Left ventricle myocardium inferior (tissue), 1 donor: ENCODE measurements at regions not wholly inside any gene's neighbourhood (a gene's known extent, or its start where the extent isn't known, plus 50 kb on each side); places are given as distances from the start of the nearest gene placed in this dataset.
"Not testable (repeated sequence)": the region's sequence is repeated elsewhere in the genome, so short reads cannot be mapped to it uniquely, and the experiment has no call there.

Experiments used
- DNase-seq: peaks from one replicate; pipeline ENCODE4 v3.0.0-alpha.2; 2020
- H3K27ac ChIP-seq: fragments of 200-600 bp; replicated peaks from 2 replicates; pipeline ENCODE4 v1.8.0; 2021
- H3K27me3 ChIP-seq: fragments of 200-600 bp; 2 replicates; pipeline ENCODE4 v1.8.0; 2021; ENCODE audit warnings: low read depth
- H3K36me3 ChIP-seq: fragments of 200-600 bp; 2 replicates; pipeline ENCODE4 v1.8.0; 2021
- H3K4me1 ChIP-seq: fragments of 200-600 bp; 2 replicates; pipeline ENCODE4 v1.8.0; 2021
- H3K4me3 ChIP-seq: fragments of 200-600 bp; 2 replicates; pipeline ENCODE4 v1.8.0; 2021; ENCODE audit warnings: mild to moderate bottlenecking, moderate library complexity
- H3K9me3 ChIP-seq: fragments of 200-600 bp; replicated peaks from 2 replicates; pipeline ENCODE4 v1.8.0; 2021
- intact Hi-C: fragments of 100-400 bp; cut with micrococcal nuclease; formaldehyde crosslinking; loops from one replicate; pipeline ENCODE4 v1.11.0; 2022
- TF ChIP-seq, protein P1 (sequence below): fragments of 200-600 bp; IDR thresholded peaks from 2 replicates; pipeline ENCODE4 v1.8.0; 2021; ENCODE audit warnings: antibody characterized with exemption, mild to moderate bottlenecking, borderline replicate concordance
- donor health status: DM: no; HTN: yes; CAD: no; lungs with severe emphysema.

DNA sequence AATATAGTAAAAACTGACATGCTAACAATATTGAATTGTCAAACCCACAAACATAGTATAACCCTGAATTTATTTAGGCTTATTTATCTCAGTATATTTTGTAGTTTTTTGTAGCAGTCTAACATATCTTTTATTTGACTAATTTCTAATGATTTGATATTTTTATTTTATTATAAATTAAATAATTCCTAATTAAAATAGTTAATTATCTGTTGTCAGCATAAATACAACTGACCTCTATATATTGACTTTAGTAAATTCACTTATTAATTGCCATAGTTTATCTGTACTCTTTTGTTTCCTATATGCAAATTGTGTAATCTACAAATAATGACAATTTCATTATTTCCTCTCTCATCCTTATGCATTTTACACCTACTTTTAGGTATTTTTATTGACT lies 215.1 kb upstream of the KIF2A start:
- intact Hi-C loops: no loop called here
- no peak overlapping the region for H3K27ac ChIP-seq
- TF ChIP-seq, protein P1, sequence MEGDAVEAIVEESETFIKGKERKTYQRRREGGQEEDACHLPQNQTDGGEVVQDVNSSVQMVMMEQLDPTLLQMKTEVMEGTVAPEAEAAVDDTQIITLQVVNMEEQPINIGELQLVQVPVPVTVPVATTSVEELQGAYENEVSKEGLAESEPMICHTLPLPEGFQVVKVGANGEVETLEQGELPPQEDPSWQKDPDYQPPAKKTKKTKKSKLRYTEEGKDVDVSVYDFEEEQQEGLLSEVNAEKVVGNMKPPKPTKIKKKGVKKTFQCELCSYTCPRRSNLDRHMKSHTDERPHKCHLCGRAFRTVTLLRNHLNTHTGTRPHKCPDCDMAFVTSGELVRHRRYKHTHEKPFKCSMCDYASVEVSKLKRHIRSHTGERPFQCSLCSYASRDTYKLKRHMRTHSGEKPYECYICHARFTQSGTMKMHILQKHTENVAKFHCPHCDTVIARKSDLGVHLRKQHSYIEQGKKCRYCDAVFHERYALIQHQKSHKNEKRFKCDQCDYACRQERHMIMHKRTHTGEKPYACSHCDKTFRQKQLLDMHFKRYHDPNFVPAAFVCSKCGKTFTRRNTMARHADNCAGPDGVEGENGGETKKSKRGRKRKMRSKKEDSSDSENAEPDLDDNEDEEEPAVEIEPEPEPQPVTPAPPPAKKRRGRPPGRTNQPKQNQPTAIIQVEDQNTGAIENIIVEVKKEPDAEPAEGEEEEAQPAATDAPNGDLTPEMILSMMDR: no peak
- H3K4me1 ChIP-seq: no peaks in the 10 kb centered on the region
- H3K27me3 ChIP-seq: peaks cover 10% of the 10 kb centered on the region
- H3K9me3 ChIP-seq: no peaks in the 10 kb centered on the region
- H3K36me3 ChIP-seq: no peaks in the 10 kb centered on the region
- DNase-seq: no peak
- H3K4me3 ChIP-seq: no peak overlapping the region

DNA sequence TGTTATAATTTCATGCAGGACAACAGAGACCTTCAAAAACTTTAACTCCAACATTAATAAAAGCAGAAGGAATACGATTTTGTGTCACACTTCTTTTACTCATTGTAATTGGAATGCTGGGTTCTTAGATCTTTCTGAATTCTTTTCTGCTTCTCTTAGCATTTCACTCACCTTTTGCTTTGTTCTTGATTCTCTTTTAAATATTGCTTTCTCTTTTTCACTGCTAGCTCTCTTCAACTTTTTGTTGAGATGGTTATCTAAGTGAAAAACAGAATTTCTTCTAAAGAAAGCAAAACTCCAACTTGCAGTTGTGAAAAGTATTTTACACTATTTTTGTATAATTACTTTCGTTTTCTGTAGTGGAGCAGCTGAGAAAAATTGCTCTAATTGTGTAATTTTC lies 212.6 kb upstream of the KIF2A start:
- Histone ChIP-seq H3K9me3 (no peaks in the 10 kb centered on the region), H3K27ac (no peak overlapping the region), H3K27me3 (peaks cover 10% of the 10 kb centered on the region), H3K4me1 (no peaks in the 10 kb centered on the region), H3K4me3 (no peak overlapping the region), H3K36me3 (no peaks in the 10 kb centered on the region)
- DNase-seq: no peak
- intact Hi-C loops: no loop called here
- TF ChIP-seq, protein P1: no peak

DNA sequence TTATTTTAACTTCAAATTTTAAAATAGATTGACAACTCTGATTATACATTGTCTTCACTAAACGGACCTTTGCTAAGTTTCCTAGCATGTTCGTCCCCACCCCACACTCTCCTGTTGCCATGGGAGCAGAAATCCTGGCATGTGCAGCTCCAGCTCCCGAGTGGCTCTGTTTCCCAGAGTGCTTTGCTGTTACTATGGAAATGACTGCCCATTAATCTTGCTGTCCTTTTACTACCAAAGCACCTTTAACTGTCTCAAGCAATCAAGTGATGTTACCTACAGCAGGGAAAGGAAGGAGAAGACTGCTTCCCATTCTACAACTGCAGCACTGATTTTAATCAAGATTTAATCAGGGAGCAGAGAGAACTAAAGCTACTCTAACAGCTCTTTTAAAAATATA lies 212.0 kb upstream of the KIF2A start:
- H3K9me3 ChIP-seq: no peaks in the 10 kb centered on the region
- H3K27ac ChIP-seq: no peak overlapping the region
- no peak overlapping the region for H3K4me3 ChIP-seq
- H3K4me1 ChIP-seq: no peaks in the 10 kb centered on the region
- no peak for DNase-seq
- H3K27me3 ChIP-seq: peaks cover 10% of the 10 kb centered on the region
- intact Hi-C loops: no loop called here
- TF ChIP-seq, protein P1: no peak
- no peaks in the 10 kb centered on the region for H3K36me3 ChIP-seq

DNA sequence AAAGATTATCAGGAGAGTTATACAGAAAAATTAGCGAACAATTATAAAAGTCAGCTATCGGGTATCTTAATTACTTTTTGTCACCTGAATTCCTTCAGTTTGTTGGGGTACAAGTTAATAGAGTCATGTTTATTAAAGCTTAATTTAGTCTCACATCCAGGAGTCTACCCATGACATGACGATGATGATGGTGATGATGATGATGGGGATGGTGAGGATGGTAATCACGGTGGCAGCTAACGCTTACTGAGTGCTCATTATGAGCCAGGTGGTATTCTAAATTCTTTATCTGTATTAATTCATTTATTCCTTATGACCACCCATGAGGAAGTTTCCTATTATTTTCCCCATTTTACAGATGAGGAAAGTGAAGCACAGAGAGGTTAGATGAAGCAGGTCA lies 208.6 kb upstream of the KIF2A start:
- intact Hi-C loops: no loop called here
- Histone ChIP-seq H3K27ac (no peak overlapping the region), H3K9me3 (no peaks in the 10 kb centered on the region), H3K27me3 (no peaks in the 10 kb centered on the region), H3K4me1 (no peaks in the 10 kb centered on the region), H3K4me3 (no peak overlapping the region), H3K36me3 (no peaks in the 10 kb centered on the region)
- DNase-seq: no peak
- TF ChIP-seq, protein P1: no peak

DNA sequence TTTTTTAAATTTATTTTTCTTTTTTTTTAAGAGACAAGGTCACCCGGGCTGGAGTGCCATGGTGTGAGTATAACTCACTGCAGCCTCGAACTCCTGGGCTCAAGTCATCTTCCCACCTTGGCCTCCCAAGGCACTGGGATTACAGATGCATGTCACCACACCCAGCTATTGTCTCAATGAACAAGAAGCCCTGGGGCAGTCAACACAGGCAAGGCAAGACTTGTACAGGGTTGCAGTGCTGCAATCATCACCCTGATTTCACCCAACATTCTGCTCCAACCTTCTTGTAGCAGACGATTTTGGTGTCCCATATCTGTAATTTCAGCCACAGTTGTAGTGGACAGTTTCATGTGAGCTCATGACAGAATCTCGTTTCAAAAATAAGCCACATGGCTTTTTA lies 205.8 kb upstream of the KIF2A start:
- Histone ChIP-seq H3K4me1 (no peaks in the 10 kb centered on the region), H3K27me3 (no peaks in the 10 kb centered on the region), H3K4me3 (no peak overlapping the region), H3K36me3 (no peaks in the 10 kb centered on the region), H3K27ac (no peak overlapping the region), H3K9me3 (peaks cover 7% of the 10 kb centered on the region)
- TF ChIP-seq, protein P1: no peak
- intact Hi-C loops: no loop called here
- DNase-seq: no peak

DNA sequence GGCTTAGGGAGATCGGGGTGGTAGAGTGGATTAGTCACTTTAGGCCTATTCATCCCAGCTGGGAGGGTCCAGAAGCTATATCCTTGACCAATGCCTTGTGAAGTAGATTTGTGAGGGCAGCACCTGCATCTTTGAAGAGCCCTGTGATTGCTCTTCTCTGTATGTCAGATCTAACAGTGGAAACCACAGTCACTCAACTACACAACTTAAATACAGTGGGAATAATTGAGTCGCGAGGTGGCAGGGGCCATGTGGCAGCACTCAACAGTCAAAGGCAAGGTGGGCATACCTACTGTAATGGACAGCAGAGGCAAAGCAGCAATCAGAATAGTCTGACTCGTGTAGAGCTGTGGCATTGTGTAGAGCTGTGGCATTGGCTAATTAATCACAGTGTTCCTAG lies 202.1 kb upstream of the KIF2A start:
- intact Hi-C loops, H3K36me3 ChIP-seq, DNase-seq, H3K27ac ChIP-seq, H3K4me1 ChIP-seq, H3K27me3 ChIP-seq, H3K9me3 ChIP-seq, H3K4me3 ChIP-seq: not testable (repeated sequence)
